ENCODE measurements at regions not wholly inside any gene's neighbourhood (a gene's known extent, or its start where the extent isn't known, plus 50 kb on each side); places are given as distances from the start of the nearest gene placed in this dataset.

DNA sequence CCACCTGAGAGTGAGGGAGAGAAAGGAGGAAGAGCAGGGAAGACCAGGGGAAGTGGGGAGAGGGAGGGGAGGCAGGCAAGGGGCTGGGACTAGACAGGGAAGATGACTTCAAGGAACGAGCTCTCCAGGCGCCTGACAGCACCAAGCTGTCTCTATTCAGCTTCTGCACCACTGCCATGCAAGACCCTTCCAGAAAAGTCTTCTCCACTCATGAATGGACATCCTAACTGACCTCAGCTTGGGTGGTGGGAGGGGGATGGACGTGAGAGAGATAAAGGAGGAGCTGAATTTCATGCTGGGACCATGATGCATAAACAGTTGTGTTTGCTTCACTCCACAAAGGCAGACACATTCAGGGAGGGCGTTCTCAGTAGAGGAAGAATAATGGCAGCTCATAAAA is 206.4 kb upstream of the ARL4C start:
- no peak for TF ChIP-seq CEBPB (IDR thresholded peaks at IDR 0.05)
- TF ChIP-seq, protein P1, sequence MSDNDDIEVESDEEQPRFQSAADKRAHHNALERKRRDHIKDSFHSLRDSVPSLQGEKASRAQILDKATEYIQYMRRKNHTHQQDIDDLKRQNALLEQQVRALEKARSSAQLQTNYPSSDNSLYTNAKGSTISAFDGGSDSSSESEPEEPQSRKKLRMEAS (IDR thresholded peaks at IDR 0.05), result no peak
- no peak for TF ChIP-seq TAF1 (IDR thresholded peaks at IDR 0.05; ENCODE audit: low read depth)
- TF ChIP-seq TCF12 (IDR thresholded peaks at IDR 0.05; ENCODE audit: low read depth), result no peak
